ENCODE measurements at regions not wholly inside any gene's neighbourhood (a gene's known extent, or its start where the extent isn't known, plus 50 kb on each side); places are given as distances from the start of the nearest gene placed in this dataset.

GRCh38 chr1:199058281-199058680, 419.4 kb downstream of the PTPRC start:
- intact Hi-C loops (cut with micrococcal nuclease; ENCODE audit: unreplicated experiment) (no loop called here), in situ Hi-C loops (cut with HindIII; ENCODE audit: extremely low pct_ligation_motif_present, low pct_unique_long_range_greater_than_20kb) (no loop called here)
- Histone ChIP-seq H3K27me3 (ENCODE audit: control insufficient read depth in 1 of 2, insufficient read depth in 2 of 2, low read length in 2 of 2) (no peaks in the 10 kb centered on the region), H3K4me2 (ENCODE audit: low read depth, low read length) (no peak overlapping the region), H3K4me3 (replicated peaks in 1 of 3; ENCODE audit: insufficient read depth in 1 of 3, low read depth in 2 of 3, low read length in 3 of 3) (no peak overlapping the region), H2AFZ (ENCODE audit: low read length) (no peak overlapping the region), H4K20me1 (ENCODE audit: insufficient read depth, low read length) (no peaks in the 10 kb centered on the region), H3K9ac (ENCODE audit: insufficient read depth, low read depth, low read length) (no peak overlapping the region), H3K27ac (ENCODE audit: extremely low read length, insufficient read depth, low read length) (no peak overlapping the region), H3K36me3 (replicated peaks in 1 of 2; ENCODE audit: control insufficient read depth in 1 of 2, insufficient read depth in 2 of 2, low read length in 2 of 2) (no peaks in the 10 kb centered on the region), H3K9me3 (ENCODE audit: low read length) (no peaks in the 10 kb centered on the region), H3K79me2 (ENCODE audit: insufficient read depth, low read length) (no peaks in the 10 kb centered on the region), H3K4me1 (ENCODE audit: insufficient read depth, low read length) (no peaks in the 10 kb centered on the region)
- BruUV-seq (replicated peaks) = no TSS peak
- ATAC-seq (no peak), DNase-seq (ENCODE audit: low spot score) (no peak), FAIRE-seq (no peak)
- ChIA-PET POLR2A (no interaction called here), CTCF (ENCODE audit: low intra/inter-chr PET ratio, low total read pairs) (no interaction called here)
- WGBS (ENCODE audit: low lambda C conversion rate) = under 1% methylated on average over 4 of the region's 4 CpGs
- TF ChIP-seq ZNF607 (CRISPR knock-in tag; IDR thresholded peaks at IDR 0.05; ENCODE audit: borderline replicate concordance) (no peak), DR1 (CRISPR knock-in tag; IDR thresholded peaks at IDR 0.05) (no peak), MEIS2 (CRISPR knock-in tag; IDR thresholded peaks at IDR 0.05) (no peak), ZNF609 (CRISPR knock-in tag; IDR thresholded peaks at IDR 0.05; ENCODE audit: borderline replicate concordance) (no peak), HMG20A (CRISPR knock-in tag; IDR thresholded peaks at IDR 0.05; ENCODE audit: borderline replicate concordance) (no peak), ZNF746 (CRISPR knock-in tag; IDR thresholded peaks at IDR 0.05) (no peak), ZBTB49 (CRISPR knock-in tag; IDR thresholded peaks at IDR 0.05; ENCODE audit: borderline replicate concordance) (no peak), MTA1 (CRISPR knock-in tag; IDR thresholded peaks at IDR 0.05; ENCODE audit: borderline replicate concordance) (no peak), KLF9 (CRISPR knock-in tag; IDR thresholded peaks at IDR 0.05; ENCODE audit: low read depth) (no peak)
- TF ChIP-seq, protein P1, sequence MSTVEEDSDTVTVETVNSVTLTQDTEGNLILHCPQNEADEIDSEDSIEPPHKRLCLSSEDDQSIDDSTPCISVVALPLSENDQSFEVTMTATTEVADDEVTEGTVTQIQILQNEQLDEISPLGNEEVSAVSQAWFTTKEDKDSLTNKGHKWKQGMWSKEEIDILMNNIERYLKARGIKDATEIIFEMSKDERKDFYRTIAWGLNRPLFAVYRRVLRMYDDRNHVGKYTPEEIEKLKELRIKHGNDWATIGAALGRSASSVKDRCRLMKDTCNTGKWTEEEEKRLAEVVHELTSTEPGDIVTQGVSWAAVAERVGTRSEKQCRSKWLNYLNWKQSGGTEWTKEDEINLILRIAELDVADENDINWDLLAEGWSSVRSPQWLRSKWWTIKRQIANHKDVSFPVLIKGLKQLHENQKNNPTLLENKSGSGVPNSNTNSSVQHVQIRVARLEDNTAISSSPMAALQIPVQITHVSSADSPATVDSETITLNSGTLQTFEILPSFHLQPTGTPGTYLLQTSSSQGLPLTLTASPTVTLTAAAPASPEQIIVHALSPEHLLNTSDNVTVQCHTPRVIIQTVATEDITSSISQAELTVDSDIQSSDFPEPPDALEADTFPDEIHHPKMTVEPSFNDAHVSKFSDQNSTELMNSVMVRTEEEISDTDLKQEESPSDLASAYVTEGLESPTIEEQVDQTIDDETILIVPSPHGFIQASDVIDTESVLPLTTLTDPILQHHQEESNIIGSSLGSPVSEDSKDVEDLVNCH (CRISPR knock-in tag; IDR thresholded peaks at IDR 0.05) = no peak
